Ectodermal cell (in vitro differentiated cells): ENCODE measurements at regions not wholly inside any gene's neighbourhood (a gene's known extent, or its start where the extent isn't known, plus 50 kb on each side); places are given as distances from the start of the nearest gene placed in this dataset.

Experiments used
- H3K27ac ChIP-seq: 2 replicates; pipeline ENCODE4 v1.7.0; 2013; ENCODE audit warnings: mild to moderate bottlenecking, low read depth, low read length; ENCODE audit not compliant: insufficient read depth, poor library complexity, severe bottlenecking
- H3K27me3 ChIP-seq: 2 replicates; pipeline ENCODE4 v1.7.0; 2013; ENCODE audit warnings: mild to moderate bottlenecking, low read length; ENCODE audit not compliant: insufficient read depth, control insufficient read depth, poor library complexity, severe bottlenecking
- H3K36me3 ChIP-seq: one replicate; pipeline ENCODE4 v1.7.0; 2013; ENCODE audit warnings: low read length; ENCODE audit not compliant: control insufficient read depth, insufficient read depth
- H3K4me1 ChIP-seq: one replicate; pipeline ENCODE4 v1.7.0; 2013; ENCODE audit warnings: low read length; ENCODE audit not compliant: control insufficient read depth, insufficient read depth
- H3K4me3 ChIP-seq: 2 replicates; pipeline ENCODE4 v1.7.0; 2013; ENCODE audit warnings: low read depth, low read length, control low read depth; ENCODE audit not compliant: insufficient read depth
- H3K9me3 ChIP-seq: 2 replicates; pipeline ENCODE4 v1.7.0; 2013; ENCODE audit warnings: mild to moderate bottlenecking, low read length, moderate library complexity; ENCODE audit not compliant: control insufficient read depth
- WGBS, 2 experiments: methylation state at CpG; one replicate each; pipeline ENCODE4 v1.1.7; 2013; ENCODE audit warnings: missing lambda C conversion rate in 2 of 2; 5-methylcytosine and 5-hydroxymethylcytosine counted together

- Histone ChIP-seq H3K27me3 (no peaks in the 10 kb centered on the region), H3K4me1 (no peaks in the 10 kb centered on the region), H3K9me3 (peaks cover 5% of the 10 kb centered on the region), H3K27ac (no peak overlapping the region), H3K4me3 (no peak overlapping the region), H3K36me3 (no peaks in the 10 kb centered on the region)
- WGBS, 2 experiments: 75 to 92% methylated on average over 4 to 5 of the region's 5 CpGs
Observed at GRCh38 chr2:13616616-13617015, 899.9 kb downstream of the TRIB2 start.

DNA sequence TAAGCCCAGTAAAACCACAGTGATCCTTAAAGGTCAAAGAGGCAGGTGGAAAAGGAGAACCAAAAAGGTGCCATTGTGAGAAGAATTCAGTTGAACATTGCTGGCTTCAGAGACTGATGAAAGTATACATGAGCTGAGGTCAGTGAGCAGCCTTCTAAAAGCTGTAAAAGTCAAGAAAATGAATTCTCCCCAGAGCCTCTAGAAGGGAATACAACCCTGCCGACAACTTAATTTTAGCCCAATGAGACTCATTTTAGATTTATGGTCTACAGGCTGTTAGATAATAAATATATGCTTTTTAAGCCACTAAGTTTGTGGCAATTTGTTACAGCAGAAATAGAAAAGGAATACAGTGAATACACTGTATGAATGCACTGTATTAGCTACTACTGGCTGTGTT, 911.4 kb downstream of the TRIB2 start:
- no peaks in the 10 kb centered on the region for H3K36me3 ChIP-seq
- H3K27ac ChIP-seq: no peak overlapping the region
- no peaks in the 10 kb centered on the region for H3K27me3 ChIP-seq
- no peak overlapping the region for H3K4me3 ChIP-seq
- no peaks in the 10 kb centered on the region for H3K9me3 ChIP-seq
- 100% methylated on average over 1 of the region's 1 CpG; no CpG with 5 or more reads in 1 of the 2 experiments for WGBS, 2 experiments
- H3K4me1 ChIP-seq: no peaks in the 10 kb centered on the region

DNA sequence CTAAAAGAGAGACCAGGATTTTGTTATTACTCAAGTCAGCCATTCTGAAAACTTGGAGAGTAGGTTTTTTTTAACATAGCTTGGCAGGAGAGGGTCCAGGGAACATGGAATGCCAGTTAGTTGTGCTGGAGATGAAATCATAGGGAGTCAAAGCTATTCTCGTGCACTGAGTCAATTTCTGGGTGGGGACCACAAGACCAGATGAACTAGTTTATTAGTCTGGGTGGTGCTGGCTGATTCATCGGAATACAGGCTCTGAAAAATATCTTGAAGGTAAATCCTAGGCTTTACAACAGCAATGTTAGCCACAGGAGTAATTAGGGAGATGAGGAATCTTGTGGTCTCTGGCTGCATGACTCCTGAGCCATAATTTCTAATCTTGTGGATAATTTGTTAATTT, 921.4 kb downstream of the TRIB2 start:
- no peaks in the 10 kb centered on the region for H3K9me3 ChIP-seq
- H3K27ac ChIP-seq: no peak overlapping the region
- 71 to 83% methylated on average over 2 of the region's 2 CpGs for WGBS, 2 experiments
- no peaks in the 10 kb centered on the region for H3K4me1 ChIP-seq
- no peak overlapping the region for H3K4me3 ChIP-seq
- no peaks in the 10 kb centered on the region for H3K36me3 ChIP-seq
- H3K27me3 ChIP-seq: no peaks in the 10 kb centered on the region

DNA sequence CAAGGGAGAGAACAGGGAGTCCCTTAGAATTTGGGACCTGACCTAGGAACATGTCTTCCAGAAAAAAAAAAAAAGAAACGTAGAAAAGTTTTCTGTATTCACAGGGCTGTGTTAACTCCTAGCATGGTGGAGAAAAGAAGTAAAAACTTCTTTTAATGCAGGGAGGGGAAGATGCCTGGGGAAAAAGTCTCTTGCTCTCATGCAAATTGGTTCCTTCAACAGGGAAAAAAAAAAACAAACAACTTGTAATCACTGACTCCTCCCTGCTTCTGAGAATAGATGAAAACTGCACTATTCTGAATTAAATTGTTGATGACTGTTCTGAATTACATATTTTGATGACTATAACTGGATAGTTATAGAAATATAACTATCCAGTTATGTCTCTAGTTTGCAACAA, 933.2 kb downstream of the TRIB2 start:
- Histone ChIP-seq H3K36me3 (no peaks in the 10 kb centered on the region), H3K9me3 (peaks cover 4% of the 10 kb centered on the region), H3K27ac (no peak overlapping the region), H3K4me3 (no peak overlapping the region), H3K27me3 (no peaks in the 10 kb centered on the region), H3K4me1 (no peaks in the 10 kb centered on the region)
- 94 to 100% methylated on average over 1 of the region's 1 CpG for WGBS, 2 experiments

DNA sequence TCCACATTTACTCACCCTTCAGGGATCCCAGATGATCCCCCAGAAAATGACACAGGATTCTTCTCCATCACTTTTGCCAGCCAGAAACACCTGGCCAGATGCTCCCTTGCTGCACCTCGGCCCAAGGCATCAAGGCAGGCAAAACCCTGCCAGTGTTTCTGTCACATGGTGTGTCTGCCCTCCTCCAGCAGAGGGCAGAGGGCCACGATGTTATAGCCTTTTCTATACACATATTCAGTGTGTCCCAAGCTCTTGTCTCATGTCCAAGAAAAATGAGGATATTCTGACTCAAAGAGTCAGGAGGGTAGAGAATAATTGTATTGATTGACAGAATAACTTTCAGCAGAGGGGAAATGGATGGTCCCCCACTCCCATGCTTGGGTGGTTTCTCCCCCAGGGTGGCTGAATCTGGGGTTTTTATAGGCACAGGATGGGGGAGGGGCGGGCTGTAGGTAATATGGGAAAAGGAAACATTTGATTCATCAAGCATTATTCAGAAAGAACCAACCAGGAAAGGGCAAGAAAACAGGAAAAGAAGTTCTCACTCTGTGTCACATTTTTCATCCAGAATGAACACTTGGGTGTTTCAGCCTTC, 933.9 kb downstream of the TRIB2 start:
- H3K4me3 ChIP-seq: no peak overlapping the region
- WGBS, 2 experiments: 72 to 77% methylated on average over 2 to 3 of the region's 3 CpGs
- no peaks in the 10 kb centered on the region for H3K27me3 ChIP-seq
- H3K9me3 ChIP-seq: peaks cover 4% of the 10 kb centered on the region
- H3K27ac ChIP-seq: no peak overlapping the region
- H3K4me1 ChIP-seq: no peaks in the 10 kb centered on the region
- H3K36me3 ChIP-seq: no peaks in the 10 kb centered on the region

DNA sequence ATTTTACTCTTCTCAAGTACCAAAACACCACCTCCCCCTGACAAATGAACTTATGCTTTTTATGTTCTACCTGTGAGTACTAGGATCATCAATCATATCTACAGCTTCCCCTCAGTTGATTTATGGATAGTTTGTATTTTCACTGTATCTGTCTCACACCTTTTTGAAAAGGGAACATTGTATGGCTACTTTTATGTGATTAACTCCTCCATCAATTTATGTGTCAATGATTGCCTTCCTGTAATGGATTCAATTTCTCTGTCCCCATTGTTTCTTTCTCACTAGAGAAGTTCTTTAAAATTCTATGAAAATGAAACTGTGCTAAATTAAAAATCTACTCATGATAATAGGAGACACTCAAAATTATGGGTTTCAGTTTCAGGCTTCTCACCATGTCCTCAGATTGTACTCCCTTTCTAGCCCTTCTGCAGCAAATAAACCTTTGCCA, 935.0 kb downstream of the TRIB2 start:
- H3K9me3 ChIP-seq: peaks cover 4% of the 10 kb centered on the region

DNA sequence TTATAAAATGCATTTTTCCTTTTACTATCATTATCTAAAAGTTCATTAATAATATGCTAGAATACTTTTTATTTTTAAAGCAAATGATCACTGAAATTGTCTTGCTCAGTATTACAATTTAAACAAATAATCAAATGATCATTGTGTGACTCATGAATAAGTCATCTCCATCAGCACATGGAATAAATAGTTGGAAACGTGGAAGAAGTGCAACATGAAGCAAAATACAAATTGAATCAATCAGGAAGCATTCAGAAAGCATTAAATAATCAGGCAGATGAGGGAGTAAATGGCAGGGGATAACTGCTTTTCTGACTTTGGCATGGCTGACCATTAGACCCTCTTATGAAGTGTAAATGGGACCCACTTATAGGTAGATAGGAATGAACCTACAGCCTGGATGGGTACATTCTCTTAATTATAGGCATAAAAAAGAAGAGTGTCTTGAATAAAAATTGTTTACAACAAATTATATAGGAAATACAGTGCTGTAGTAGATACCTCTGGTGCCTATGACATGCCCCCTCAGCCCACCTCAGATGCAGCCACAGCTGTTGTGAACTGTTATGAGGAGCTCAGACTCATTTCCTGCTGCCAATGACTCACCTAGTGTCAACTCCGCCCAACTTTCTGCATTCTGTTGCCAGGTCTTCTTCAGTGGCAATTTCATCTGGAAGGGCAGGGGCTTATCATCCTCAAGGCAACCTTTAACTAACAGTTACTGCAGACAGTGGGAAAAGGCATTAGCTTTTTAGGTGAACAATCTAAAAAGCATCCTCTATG, 936.0 kb downstream of the TRIB2 start:
- H3K27ac ChIP-seq: no peak overlapping the region

More for the DNA sequence above, 935.0 kb downstream of the TRIB2 start:
- no peaks in the 10 kb centered on the region for H3K36me3 ChIP-seq
- H3K27ac ChIP-seq: no peak overlapping the region
- no peaks in the 10 kb centered on the region for H3K4me1 ChIP-seq
- no peak overlapping the region for H3K4me3 ChIP-seq
- H3K27me3 ChIP-seq: no peaks in the 10 kb centered on the region

GRCh38 chr2:13654416-13654815, 937.7 kb downstream of the TRIB2 start:
- H3K36me3 ChIP-seq: no peaks in the 10 kb centered on the region
- H3K4me3 ChIP-seq: no peak overlapping the region
- no peaks in the 10 kb centered on the region for H3K27me3 ChIP-seq
- no peak overlapping the region for H3K27ac ChIP-seq
- no peaks in the 10 kb centered on the region for H3K4me1 ChIP-seq
- H3K9me3 ChIP-seq: peaks cover 4% of the 10 kb centered on the region

More for the DNA sequence above, 936.0 kb downstream of the TRIB2 start:
- 72 to 86% methylated on average over 2 of the region's 2 CpGs for WGBS, 2 experiments
- Histone ChIP-seq H3K9me3 (peaks cover 4% of the 10 kb centered on the region), H3K4me3 (no peak overlapping the region), H3K4me1 (no peaks in the 10 kb centered on the region), H3K27me3 (no peaks in the 10 kb centered on the region), H3K36me3 (no peaks in the 10 kb centered on the region)

- H3K4me3 ChIP-seq: no peak overlapping the region
- WGBS, 2 experiments: 50 to 91% methylated on average over 2 to 3 of the region's 3 CpGs
- H3K9me3 ChIP-seq: no peaks in the 10 kb centered on the region
Observed at GRCh38 chr2:13660231-13660630, 943.5 kb downstream of the TRIB2 start.

DNA sequence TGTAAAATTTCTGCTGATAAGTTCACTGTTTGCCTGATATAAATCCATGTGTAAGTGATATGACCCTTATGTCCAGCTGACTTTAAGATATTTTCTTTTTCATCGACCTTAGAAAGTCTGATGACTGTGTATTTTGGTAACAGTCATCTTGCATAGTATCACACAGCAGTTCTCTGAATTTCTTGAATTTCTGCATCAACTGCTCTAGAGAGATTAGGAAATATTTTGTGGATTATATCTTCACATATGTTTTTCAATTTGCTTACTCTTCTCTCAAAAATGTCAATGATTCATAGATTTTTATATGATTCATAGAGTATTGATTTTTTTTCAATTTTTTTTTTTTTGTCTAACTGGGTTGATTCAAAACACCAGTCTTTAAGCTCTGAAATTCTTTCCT, 945.3 kb downstream of the TRIB2 start:
- WGBS, 2 experiments: 40 to 100% methylated on average over 1 of the region's 1 CpG
- no peak overlapping the region for H3K27ac ChIP-seq
- H3K27me3 ChIP-seq: no peaks in the 10 kb centered on the region
- no peaks in the 10 kb centered on the region for H3K36me3 ChIP-seq
- no peak overlapping the region for H3K4me3 ChIP-seq
- no peaks in the 10 kb centered on the region for H3K9me3 ChIP-seq
- no peaks in the 10 kb centered on the region for H3K4me1 ChIP-seq

More at GRCh38 chr2:13660231-13660630, 943.5 kb downstream of the TRIB2 start:
- Histone ChIP-seq H3K36me3 (no peaks in the 10 kb centered on the region), H3K27me3 (no peaks in the 10 kb centered on the region), H3K27ac (no peak overlapping the region), H3K4me1 (no peaks in the 10 kb centered on the region)
